ENCODE measurements at regions not wholly inside any gene's neighbourhood (a gene's known extent, or its start where the extent isn't known, plus 50 kb on each side); places are given as distances from the start of the nearest gene placed in this dataset.

- intact Hi-C loops (cut with micrococcal nuclease; ENCODE audit: unreplicated experiment) (no loop called here), in situ Hi-C loops (cut with HindIII; ENCODE audit: extremely low pct_ligation_motif_present, low pct_unique_long_range_greater_than_20kb) (no loop called here)
- Histone ChIP-seq H3K36me3 (replicated peaks in 1 of 2; ENCODE audit: control insufficient read depth in 1 of 2, insufficient read depth in 2 of 2, low read length in 2 of 2) (no peaks in the 10 kb centered on the region), H2AFZ (ENCODE audit: low read length) (no peak overlapping the region), H3K79me2 (ENCODE audit: insufficient read depth, low read length) (no peaks in the 10 kb centered on the region), H4K20me1 (ENCODE audit: insufficient read depth, low read length) (no peaks in the 10 kb centered on the region), H3K4me3 (replicated peaks in 1 of 3; ENCODE audit: insufficient read depth in 1 of 3, low read depth in 2 of 3, low read length in 3 of 3) (no peak overlapping the region), H3K27ac (ENCODE audit: extremely low read length, insufficient read depth, low read length) (no peak overlapping the region), H3K9me3 (ENCODE audit: low read length) (no peaks in the 10 kb centered on the region), H3K4me2 (ENCODE audit: low read depth, low read length) (no peak overlapping the region), H3K4me1 (ENCODE audit: insufficient read depth, low read length) (no peaks in the 10 kb centered on the region), H3K9ac (ENCODE audit: insufficient read depth, low read depth, low read length) (no peak overlapping the region), H3K27me3 (ENCODE audit: control insufficient read depth in 1 of 2, insufficient read depth in 2 of 2, low read length in 2 of 2) (no peaks in the 10 kb centered on the region)
- ATAC-seq = no peak
- WGBS (ENCODE audit: low lambda C conversion rate) = 8% methylated on average over 2 of the region's 3 CpGs
- BruUV-seq (replicated peaks) = no TSS peak
- POLR2A ChIA-PET = no interaction called here
- DNase-seq (ENCODE audit: low spot score) = no peak
- CTCF ChIA-PET (ENCODE audit: low intra/inter-chr PET ratio, low total read pairs) = no interaction called here
- FAIRE-seq = no peak
- TF ChIP-seq BHLHE40 (IDR thresholded peaks at IDR 0.05; ENCODE audit: low read length) (no peak), ZNF777 (CRISPR knock-in tag; IDR thresholded peaks at IDR 0.05) (no peak), ZNF639 (CRISPR knock-in tag; conservative IDR thresholded peaks at IDR 0.05) (no peak), ZNF619 (CRISPR knock-in tag; IDR thresholded peaks at IDR 0.05) (no peak)
These were observed 884.7 kb downstream of the TBC1D22A start for GRCh38 chr22:47647181-47647580.

GRCh38 chr22:47645923-47646322, 883.5 kb downstream of the TBC1D22A start:
- BruUV-seq (replicated peaks) = no TSS peak
- H3K4me3 ChIP-seq (replicated peaks in 1 of 3; ENCODE audit: insufficient read depth in 1 of 3, low read depth in 2 of 3, low read length in 3 of 3) = no peak overlapping the region
- no peak for TF ChIP-seq ZNF724P (CRISPR knock-in tag; IDR thresholded peaks at IDR 0.05; ENCODE audit: borderline replicate concordance)
- no peak for TF ChIP-seq ATF6 (CRISPR knock-in tag; conservative IDR thresholded peaks at IDR 0.05)
- no peak for TF ChIP-seq HNF1A (IDR thresholded peaks at IDR 0.05; ENCODE audit: low read depth)
- TF ChIP-seq HNF1A (CRISPR knock-in tag; IDR thresholded peaks at IDR 0.05; ENCODE audit: borderline replicate concordance) = no peak
- TF ChIP-seq ZSCAN5A (CRISPR knock-in tag; IDR thresholded peaks at IDR 0.05; ENCODE audit: borderline replicate concordance) = no peak
- no peak for TF ChIP-seq ZSCAN20 (CRISPR knock-in tag; IDR thresholded peaks at IDR 0.05; ENCODE audit: borderline replicate concordance)
- no peak for TF ChIP-seq TSC22D2 (CRISPR knock-in tag; IDR thresholded peaks at IDR 0.05; ENCODE audit: borderline replicate concordance)

More at GRCh38 chr22:47645923-47646322, 883.5 kb downstream of the TBC1D22A start:
- WGBS (ENCODE audit: low lambda C conversion rate) = 0% methylated on average over 2 of the region's 2 CpGs
- H2AFZ ChIP-seq (ENCODE audit: low read length) = no peak overlapping the region
- H4K20me1 ChIP-seq (ENCODE audit: insufficient read depth, low read length) = no peaks in the 10 kb centered on the region
- ChIA-PET CTCF (ENCODE audit: low intra/inter-chr PET ratio, low total read pairs) (no interaction called here), POLR2A (no interaction called here)
- in situ Hi-C loops (cut with HindIII; ENCODE audit: extremely low pct_ligation_motif_present, low pct_unique_long_range_greater_than_20kb) = no loop called here
- H3K9ac ChIP-seq (ENCODE audit: insufficient read depth, low read depth, low read length) = no peak overlapping the region
- no peaks in the 10 kb centered on the region for H3K79me2 ChIP-seq (ENCODE audit: insufficient read depth, low read length)
- H3K27me3 ChIP-seq (ENCODE audit: control insufficient read depth in 1 of 2, insufficient read depth in 2 of 2, low read length in 2 of 2) = no peaks in the 10 kb centered on the region
- ATAC-seq (no peak), DNase-seq (ENCODE audit: low spot score) (no peak), FAIRE-seq (no peak)
- no peaks in the 10 kb centered on the region for H3K36me3 ChIP-seq (replicated peaks in 1 of 2; ENCODE audit: control insufficient read depth in 1 of 2, insufficient read depth in 2 of 2, low read length in 2 of 2)
- no peaks in the 10 kb centered on the region for H3K9me3 ChIP-seq (ENCODE audit: low read length)
- no peak overlapping the region for H3K27ac ChIP-seq (ENCODE audit: extremely low read length, insufficient read depth, low read length)
- H3K4me1 ChIP-seq (ENCODE audit: insufficient read depth, low read length) = no peaks in the 10 kb centered on the region
- intact Hi-C loops (cut with micrococcal nuclease; ENCODE audit: unreplicated experiment) = no loop called here
- H3K4me2 ChIP-seq (ENCODE audit: low read depth, low read length) = no peak overlapping the region

Data from HepG2 (cell line).